ENCODE measurements at regions not wholly inside any gene's neighbourhood (a gene's known extent, or its start where the extent isn't known, plus 50 kb on each side); places are given as distances from the start of the nearest gene placed in this dataset.

DNA sequence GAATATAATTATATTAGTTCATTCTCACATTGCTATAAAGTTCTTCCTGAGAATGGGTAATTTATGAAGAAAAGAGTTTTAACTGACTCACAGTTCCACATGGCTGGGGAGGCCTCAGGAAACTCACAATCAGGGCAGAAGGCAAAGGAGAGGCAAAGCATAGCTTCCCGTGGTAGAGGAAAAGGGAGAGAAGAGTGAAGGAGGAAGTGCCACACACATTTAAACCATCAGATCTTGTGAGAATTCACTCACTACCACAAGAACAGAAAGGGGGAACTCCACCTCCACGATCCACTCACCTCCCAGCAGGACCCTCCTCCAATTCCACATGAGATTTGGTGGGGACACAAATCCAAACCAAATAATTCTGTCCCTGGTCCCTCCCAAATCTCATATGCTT, 773.4 kb upstream of the INTU start (continued):
- TF ChIP-seq, protein P1, sequence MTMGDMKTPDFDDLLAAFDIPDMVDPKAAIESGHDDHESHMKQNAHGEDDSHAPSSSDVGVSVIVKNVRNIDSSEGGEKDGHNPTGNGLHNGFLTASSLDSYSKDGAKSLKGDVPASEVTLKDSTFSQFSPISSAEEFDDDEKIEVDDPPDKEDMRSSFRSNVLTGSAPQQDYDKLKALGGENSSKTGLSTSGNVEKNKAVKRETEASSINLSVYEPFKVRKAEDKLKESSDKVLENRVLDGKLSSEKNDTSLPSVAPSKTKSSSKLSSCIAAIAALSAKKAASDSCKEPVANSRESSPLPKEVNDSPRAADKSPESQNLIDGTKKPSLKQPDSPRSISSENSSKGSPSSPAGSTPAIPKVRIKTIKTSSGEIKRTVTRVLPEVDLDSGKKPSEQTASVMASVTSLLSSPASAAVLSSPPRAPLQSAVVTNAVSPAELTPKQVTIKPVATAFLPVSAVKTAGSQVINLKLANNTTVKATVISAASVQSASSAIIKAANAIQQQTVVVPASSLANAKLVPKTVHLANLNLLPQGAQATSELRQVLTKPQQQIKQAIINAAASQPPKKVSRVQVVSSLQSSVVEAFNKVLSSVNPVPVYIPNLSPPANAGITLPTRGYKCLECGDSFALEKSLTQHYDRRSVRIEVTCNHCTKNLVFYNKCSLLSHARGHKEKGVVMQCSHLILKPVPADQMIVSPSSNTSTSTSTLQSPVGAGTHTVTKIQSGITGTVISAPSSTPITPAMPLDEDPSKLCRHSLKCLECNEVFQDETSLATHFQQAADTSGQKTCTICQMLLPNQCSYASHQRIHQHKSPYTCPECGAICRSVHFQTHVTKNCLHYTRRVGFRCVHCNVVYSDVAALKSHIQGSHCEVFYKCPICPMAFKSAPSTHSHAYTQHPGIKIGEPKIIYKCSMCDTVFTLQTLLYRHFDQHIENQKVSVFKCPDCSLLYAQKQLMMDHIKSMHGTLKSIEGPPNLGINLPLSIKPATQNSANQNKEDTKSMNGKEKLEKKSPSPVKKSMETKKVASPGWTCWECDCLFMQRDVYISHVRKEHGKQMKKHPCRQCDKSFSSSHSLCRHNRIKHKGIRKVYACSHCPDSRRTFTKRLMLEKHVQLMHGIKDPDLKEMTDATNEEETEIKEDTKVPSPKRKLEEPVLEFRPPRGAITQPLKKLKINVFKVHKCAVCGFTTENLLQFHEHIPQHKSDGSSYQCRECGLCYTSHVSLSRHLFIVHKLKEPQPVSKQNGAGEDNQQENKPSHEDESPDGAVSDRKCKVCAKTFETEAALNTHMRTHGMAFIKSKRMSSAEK (CRISPR knock-in tag; IDR thresholded peaks at IDR 0.05; ENCODE audit: borderline replicate concordance), result no peak
- TF ChIP-seq, protein P2, sequence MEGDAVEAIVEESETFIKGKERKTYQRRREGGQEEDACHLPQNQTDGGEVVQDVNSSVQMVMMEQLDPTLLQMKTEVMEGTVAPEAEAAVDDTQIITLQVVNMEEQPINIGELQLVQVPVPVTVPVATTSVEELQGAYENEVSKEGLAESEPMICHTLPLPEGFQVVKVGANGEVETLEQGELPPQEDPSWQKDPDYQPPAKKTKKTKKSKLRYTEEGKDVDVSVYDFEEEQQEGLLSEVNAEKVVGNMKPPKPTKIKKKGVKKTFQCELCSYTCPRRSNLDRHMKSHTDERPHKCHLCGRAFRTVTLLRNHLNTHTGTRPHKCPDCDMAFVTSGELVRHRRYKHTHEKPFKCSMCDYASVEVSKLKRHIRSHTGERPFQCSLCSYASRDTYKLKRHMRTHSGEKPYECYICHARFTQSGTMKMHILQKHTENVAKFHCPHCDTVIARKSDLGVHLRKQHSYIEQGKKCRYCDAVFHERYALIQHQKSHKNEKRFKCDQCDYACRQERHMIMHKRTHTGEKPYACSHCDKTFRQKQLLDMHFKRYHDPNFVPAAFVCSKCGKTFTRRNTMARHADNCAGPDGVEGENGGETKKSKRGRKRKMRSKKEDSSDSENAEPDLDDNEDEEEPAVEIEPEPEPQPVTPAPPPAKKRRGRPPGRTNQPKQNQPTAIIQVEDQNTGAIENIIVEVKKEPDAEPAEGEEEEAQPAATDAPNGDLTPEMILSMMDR (IDR thresholded peaks at IDR 0.05), result no peak
- TF ChIP-seq OVOL2 (CRISPR knock-in tag; IDR thresholded peaks at IDR 0.05; ENCODE audit: borderline replicate concordance) (no peak), NFYB (CRISPR knock-in tag; conservative IDR thresholded peaks at IDR 0.05; ENCODE audit: low read depth) (no peak), SMAD3 (CRISPR knock-in tag; IDR thresholded peaks at IDR 0.05; ENCODE audit: borderline replicate concordance) (no peak), ZNF138 (CRISPR knock-in tag; conservative IDR thresholded peaks at IDR 0.05) (no peak), ESRRA (CRISPR knock-in tag; IDR thresholded peaks at IDR 0.05; ENCODE audit: borderline replicate concordance) (no peak), ZNF396 (CRISPR knock-in tag; IDR thresholded peaks at IDR 0.05; ENCODE audit: borderline replicate concordance) (no peak), NR3C1 (CRISPR knock-in tag; conservative IDR thresholded peaks at IDR 0.05; ENCODE audit: low read depth) (no peak), ZBTB21 (CRISPR knock-in tag; IDR thresholded peaks at IDR 0.05; ENCODE audit: borderline replicate concordance) (no peak)

DNA sequence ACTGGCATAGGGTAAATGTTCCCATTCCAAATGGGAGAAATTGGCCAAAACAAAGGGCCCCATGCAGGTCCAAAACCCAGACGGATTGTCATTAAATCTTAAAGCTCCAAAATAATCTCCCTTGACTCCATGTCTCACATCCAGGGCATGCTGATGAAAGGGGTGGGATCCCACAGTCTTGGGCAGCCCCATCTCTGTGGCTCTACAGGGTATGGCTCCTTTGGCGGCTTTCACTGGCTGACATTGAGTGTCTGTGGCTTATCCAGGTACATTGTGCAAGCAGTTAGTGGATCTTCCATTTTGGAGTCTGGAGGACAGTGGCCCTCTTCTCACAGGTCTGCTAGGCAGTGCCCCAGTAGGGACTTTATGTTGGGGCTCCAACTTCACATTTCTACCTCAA, 772.9 kb upstream of the INTU start:
- Mint-ChIP-seq H3K27me3 (ENCODE audit: low read depth) (no peaks in the 10 kb centered on the region), H3K27ac (no peak overlapping the region)

DNA sequence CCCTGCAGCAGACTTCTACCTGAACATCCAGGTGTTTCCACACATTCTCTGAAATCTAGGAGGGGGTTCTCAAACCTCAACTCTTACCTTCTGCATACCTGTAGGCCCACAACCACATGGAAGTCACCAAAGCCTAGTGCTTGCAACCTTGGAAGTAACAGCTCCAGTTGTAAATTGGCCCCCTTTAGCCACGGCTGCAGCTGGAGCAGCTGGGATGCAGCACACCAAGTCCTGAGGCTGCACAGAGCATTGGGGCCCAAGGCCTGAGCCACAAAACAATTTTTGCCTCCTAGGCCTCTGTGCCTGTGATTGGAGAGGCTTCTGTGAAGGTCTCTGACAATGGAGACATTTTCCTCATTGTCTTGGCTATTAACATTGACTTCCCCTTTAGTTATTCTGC, 772.4 kb upstream of the INTU start:
- ATAC-seq (no peak), DNase-seq (ENCODE audit: low spot score) (no peak)
- peaks cover 3% of the 10 kb centered on the region for H3K36me3 Mint-ChIP-seq
- H3K27me3 Mint-ChIP-seq (ENCODE audit: low read depth), result no peaks in the 10 kb centered on the region
- CTCF ChIA-PET, result no interaction called here
- H3K9me3 Mint-ChIP-seq, result peaks cover 13% of the 10 kb centered on the region
- no peak overlapping the region for H3K27ac Mint-ChIP-seq
- no peak overlapping the region for H3K4me3 Mint-ChIP-seq
- POLR2A ChIA-PET, result no interaction called here
- H3K4me1 Mint-ChIP-seq, result no peaks in the 10 kb centered on the region
- TF ChIP-seq, protein P3, sequence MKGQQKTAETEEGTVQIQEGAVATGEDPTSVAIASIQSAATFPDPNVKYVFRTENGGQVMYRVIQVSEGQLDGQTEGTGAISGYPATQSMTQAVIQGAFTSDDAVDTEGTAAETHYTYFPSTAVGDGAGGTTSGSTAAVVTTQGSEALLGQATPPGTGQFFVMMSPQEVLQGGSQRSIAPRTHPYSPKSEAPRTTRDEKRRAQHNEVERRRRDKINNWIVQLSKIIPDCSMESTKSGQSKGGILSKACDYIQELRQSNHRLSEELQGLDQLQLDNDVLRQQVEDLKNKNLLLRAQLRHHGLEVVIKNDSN (CRISPR knock-in tag; IDR thresholded peaks at IDR 0.05), result no peak
- TF ChIP-seq ZNF121 (CRISPR knock-in tag; IDR thresholded peaks at IDR 0.05), result no peak
- TF ChIP-seq ZNF423 (CRISPR knock-in tag; IDR thresholded peaks at IDR 0.05), result no peak
- TF ChIP-seq, protein P4, sequence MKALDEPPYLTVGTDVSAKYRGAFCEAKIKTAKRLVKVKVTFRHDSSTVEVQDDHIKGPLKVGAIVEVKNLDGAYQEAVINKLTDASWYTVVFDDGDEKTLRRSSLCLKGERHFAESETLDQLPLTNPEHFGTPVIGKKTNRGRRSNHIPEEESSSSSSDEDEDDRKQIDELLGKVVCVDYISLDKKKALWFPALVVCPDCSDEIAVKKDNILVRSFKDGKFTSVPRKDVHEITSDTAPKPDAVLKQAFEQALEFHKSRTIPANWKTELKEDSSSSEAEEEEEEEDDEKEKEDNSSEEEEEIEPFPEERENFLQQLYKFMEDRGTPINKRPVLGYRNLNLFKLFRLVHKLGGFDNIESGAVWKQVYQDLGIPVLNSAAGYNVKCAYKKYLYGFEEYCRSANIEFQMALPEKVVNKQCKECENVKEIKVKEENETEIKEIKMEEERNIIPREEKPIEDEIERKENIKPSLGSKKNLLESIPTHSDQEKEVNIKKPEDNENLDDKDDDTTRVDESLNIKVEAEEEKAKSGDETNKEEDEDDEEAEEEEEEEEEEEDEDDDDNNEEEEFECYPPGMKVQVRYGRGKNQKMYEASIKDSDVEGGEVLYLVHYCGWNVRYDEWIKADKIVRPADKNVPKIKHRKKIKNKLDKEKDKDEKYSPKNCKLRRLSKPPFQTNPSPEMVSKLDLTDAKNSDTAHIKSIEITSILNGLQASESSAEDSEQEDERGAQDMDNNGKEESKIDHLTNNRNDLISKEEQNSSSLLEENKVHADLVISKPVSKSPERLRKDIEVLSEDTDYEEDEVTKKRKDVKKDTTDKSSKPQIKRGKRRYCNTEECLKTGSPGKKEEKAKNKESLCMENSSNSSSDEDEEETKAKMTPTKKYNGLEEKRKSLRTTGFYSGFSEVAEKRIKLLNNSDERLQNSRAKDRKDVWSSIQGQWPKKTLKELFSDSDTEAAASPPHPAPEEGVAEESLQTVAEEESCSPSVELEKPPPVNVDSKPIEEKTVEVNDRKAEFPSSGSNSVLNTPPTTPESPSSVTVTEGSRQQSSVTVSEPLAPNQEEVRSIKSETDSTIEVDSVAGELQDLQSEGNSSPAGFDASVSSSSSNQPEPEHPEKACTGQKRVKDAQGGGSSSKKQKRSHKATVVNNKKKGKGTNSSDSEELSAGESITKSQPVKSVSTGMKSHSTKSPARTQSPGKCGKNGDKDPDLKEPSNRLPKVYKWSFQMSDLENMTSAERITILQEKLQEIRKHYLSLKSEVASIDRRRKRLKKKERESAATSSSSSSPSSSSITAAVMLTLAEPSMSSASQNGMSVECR (CRISPR knock-in tag; IDR thresholded peaks at IDR 0.05; ENCODE audit: borderline replicate concordance), result no peak

More for the DNA sequence above, 772.9 kb upstream of the INTU start:
- ATAC-seq (no peak), DNase-seq (ENCODE audit: low spot score) (no peak)
- H3K36me3 Mint-ChIP-seq, result no peaks in the 10 kb centered on the region
- no peak overlapping the region for H3K4me3 Mint-ChIP-seq
- ChIA-PET POLR2A (no interaction called here), CTCF (no interaction called here)
- H3K4me1 Mint-ChIP-seq, result no peaks in the 10 kb centered on the region
- TF ChIP-seq, protein P5, sequence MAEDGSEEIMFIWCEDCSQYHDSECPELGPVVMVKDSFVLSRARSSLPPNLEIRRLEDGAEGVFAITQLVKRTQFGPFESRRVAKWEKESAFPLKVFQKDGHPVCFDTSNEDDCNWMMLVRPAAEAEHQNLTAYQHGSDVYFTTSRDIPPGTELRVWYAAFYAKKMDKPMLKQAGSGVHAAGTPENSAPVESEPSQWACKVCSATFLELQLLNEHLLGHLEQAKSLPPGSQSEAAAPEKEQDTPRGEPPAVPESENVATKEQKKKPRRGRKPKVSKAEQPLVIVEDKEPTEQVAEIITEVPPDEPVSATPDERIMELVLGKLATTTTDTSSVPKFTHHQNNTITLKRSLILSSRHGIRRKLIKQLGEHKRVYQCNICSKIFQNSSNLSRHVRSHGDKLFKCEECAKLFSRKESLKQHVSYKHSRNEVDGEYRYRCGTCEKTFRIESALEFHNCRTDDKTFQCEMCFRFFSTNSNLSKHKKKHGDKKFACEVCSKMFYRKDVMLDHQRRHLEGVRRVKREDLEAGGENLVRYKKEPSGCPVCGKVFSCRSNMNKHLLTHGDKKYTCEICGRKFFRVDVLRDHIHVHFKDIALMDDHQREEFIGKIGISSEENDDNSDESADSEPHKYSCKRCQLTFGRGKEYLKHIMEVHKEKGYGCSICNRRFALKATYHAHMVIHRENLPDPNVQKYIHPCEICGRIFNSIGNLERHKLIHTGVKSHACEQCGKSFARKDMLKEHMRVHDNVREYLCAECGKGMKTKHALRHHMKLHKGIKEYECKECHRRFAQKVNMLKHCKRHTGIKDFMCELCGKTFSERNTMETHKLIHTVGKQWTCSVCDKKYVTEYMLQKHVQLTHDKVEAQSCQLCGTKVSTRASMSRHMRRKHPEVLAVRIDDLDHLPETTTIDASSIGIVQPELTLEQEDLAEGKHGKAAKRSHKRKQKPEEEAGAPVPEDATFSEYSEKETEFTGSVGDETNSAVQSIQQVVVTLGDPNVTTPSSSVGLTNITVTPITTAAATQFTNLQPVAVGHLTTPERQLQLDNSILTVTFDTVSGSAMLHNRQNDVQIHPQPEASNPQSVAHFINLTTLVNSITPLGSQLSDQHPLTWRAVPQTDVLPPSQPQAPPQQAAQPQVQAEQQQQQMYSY (CRISPR knock-in tag; IDR thresholded peaks at IDR 0.05), result no peak
- no peak for TF ChIP-seq CREB1 (CRISPR knock-in tag; IDR thresholded peaks at IDR 0.05)
- H3K9me3 Mint-ChIP-seq, result peaks cover 9% of the 10 kb centered on the region
